ENCODE measurements at regions not wholly inside any gene's neighbourhood (a gene's known extent, or its start where the extent isn't known, plus 50 kb on each side); places are given as distances from the start of the nearest gene placed in this dataset.
A peak's percentile ranks its signal among the peaks of the same experiment; 100 is the strongest.

DNA sequence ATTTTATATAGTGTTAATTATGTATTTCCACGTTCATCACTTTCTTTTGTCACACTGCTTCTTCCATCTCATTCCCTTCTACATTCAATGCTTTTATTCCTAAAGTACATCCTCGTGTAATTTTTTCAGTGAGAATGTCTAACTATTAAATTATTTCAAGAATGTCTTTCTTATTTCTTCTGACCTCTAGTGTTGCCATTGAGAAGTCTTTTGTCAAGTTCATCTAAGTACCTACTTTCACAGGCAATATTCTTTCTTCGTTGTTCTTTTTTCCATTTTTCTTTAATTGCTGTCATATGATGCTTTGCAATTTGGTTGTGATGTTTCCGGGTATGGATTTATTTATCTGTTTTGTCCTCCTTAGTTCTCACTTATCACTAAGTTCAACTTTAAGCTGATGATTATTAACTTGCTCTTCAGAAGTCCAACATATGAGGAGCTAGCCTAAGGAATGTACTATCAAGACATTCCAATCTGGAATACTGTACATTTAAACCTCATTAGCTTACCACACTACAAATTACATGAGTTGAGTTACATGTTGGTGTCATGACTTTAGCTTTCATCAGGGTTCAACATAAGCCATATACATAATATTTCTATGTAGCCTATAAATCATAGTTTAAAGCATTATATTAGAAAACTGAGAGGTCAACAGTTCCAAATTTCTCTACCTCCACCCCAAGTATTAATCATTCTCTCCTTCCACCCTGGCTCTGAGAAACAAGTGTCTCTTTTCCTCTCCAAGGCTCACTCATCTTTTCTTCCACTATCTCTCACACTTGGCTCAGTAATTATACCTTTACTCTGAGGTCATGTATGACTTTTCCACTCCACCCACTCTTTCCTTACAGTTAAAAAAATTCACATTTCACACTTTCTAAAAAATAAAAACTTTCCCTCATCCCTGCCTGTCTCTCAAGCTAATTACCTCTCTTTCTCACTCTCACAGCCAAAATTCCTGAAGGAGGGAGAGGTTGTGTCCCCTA, 81.5 kb downstream of the COX18 start:
- H3K9me3 ChIP-seq (ENCODE audit: severe bottlenecking): no peaks in the 10 kb centered on the region
- TF ChIP-seq CTCF (IDR thresholded peaks at IDR 0.05; ENCODE audit: poor library complexity, severe bottlenecking): peak; percentile 37

GRCh38 chr4:72984351-72984750, 85.2 kb downstream of the COX18 start:
- no peak overlapping the region for H3K4me3 ChIP-seq (ENCODE audit: severe bottlenecking)
- ATAC-seq (ENCODE audit: low read depth): no peak
- H3K36me3 ChIP-seq (ENCODE audit: low read depth): no peaks in the 10 kb centered on the region

More for the DNA sequence above, 81.5 kb downstream of the COX18 start:
- DNase-seq (ENCODE audit: low spot score): no peak
- Histone ChIP-seq H3K27ac (ENCODE audit: poor library complexity, severe bottlenecking) (no peak overlapping the region), H3K4me1 (ENCODE audit: insufficient read depth, poor library complexity, severe bottlenecking) (no peaks in the 10 kb centered on the region), H3K36me3 (ENCODE audit: low read depth) (no peaks in the 10 kb centered on the region), H3K4me3 (ENCODE audit: severe bottlenecking) (no peak overlapping the region), H3K27me3 (ENCODE audit: insufficient read depth, poor library complexity, severe bottlenecking) (no peaks in the 10 kb centered on the region)
- ATAC-seq (ENCODE audit: low read depth): no peak

GRCh38 chr4:72983709-72984108, 85.8 kb downstream of the COX18 start:
- no peaks in the 10 kb centered on the region for H3K9me3 ChIP-seq (ENCODE audit: severe bottlenecking)
- H3K27me3 ChIP-seq (ENCODE audit: insufficient read depth, poor library complexity, severe bottlenecking): no peaks in the 10 kb centered on the region
- no peaks in the 10 kb centered on the region for H3K36me3 ChIP-seq (ENCODE audit: low read depth)
- H3K27ac ChIP-seq (ENCODE audit: poor library complexity, severe bottlenecking): no peak overlapping the region
- ATAC-seq (ENCODE audit: low read depth): no peak
- H3K4me1 ChIP-seq (ENCODE audit: insufficient read depth, poor library complexity, severe bottlenecking): no peaks in the 10 kb centered on the region
- TF ChIP-seq CTCF (IDR thresholded peaks at IDR 0.05; ENCODE audit: poor library complexity, severe bottlenecking): no peak
- no peak overlapping the region for H3K4me3 ChIP-seq (ENCODE audit: severe bottlenecking)
- no peak for DNase-seq (ENCODE audit: low spot score)

More at GRCh38 chr4:72984351-72984750, 85.2 kb downstream of the COX18 start:
- Histone ChIP-seq H3K4me1 (ENCODE audit: insufficient read depth, poor library complexity, severe bottlenecking) (no peaks in the 10 kb centered on the region), H3K9me3 (ENCODE audit: severe bottlenecking) (no peaks in the 10 kb centered on the region), H3K27me3 (ENCODE audit: insufficient read depth, poor library complexity, severe bottlenecking) (no peaks in the 10 kb centered on the region), H3K27ac (ENCODE audit: poor library complexity, severe bottlenecking) (no peak overlapping the region)
- DNase-seq (ENCODE audit: low spot score): no peak
- no peak for TF ChIP-seq CTCF (IDR thresholded peaks at IDR 0.05; ENCODE audit: poor library complexity, severe bottlenecking)

- Histone ChIP-seq H3K27ac (ENCODE audit: poor library complexity, severe bottlenecking) (no peak overlapping the region), H3K36me3 (ENCODE audit: low read depth) (no peaks in the 10 kb centered on the region), H3K4me3 (ENCODE audit: severe bottlenecking) (no peak overlapping the region), H3K9me3 (ENCODE audit: severe bottlenecking) (no peaks in the 10 kb centered on the region), H3K4me1 (ENCODE audit: insufficient read depth, poor library complexity, severe bottlenecking) (peaks cover 19% of the 10 kb centered on the region), H3K27me3 (ENCODE audit: insufficient read depth, poor library complexity, severe bottlenecking) (no peaks in the 10 kb centered on the region)
- no peak for ATAC-seq (ENCODE audit: low read depth)
- no peak for DNase-seq (ENCODE audit: low spot score)
- no peak for TF ChIP-seq CTCF (IDR thresholded peaks at IDR 0.05; ENCODE audit: poor library complexity, severe bottlenecking)
Observed at GRCh38 chr4:72977936-72978485, 91.5 kb downstream of the COX18 start.

- Histone ChIP-seq H3K36me3 (ENCODE audit: low read depth) (no peaks in the 10 kb centered on the region), H3K4me1 (ENCODE audit: insufficient read depth, poor library complexity, severe bottlenecking) (peaks cover 38% of the 10 kb centered on the region), H3K9me3 (ENCODE audit: severe bottlenecking) (no peaks in the 10 kb centered on the region), H3K27me3 (ENCODE audit: insufficient read depth, poor library complexity, severe bottlenecking) (no peaks in the 10 kb centered on the region), H3K27ac (ENCODE audit: poor library complexity, severe bottlenecking) (peak overlapping the region; percentile 85), H3K4me3 (ENCODE audit: severe bottlenecking) (no peak overlapping the region)
- DNase-seq (ENCODE audit: low spot score): no peak
- TF ChIP-seq CTCF (IDR thresholded peaks at IDR 0.05; ENCODE audit: poor library complexity, severe bottlenecking): no peak
- ATAC-seq (ENCODE audit: low read depth): peak; percentile 20; the same call in 2 of the 3 replicates
Observed at GRCh38 chr4:72975488-72975784, 94.1 kb downstream of the COX18 start.
